ENCODE measurements at regions not wholly inside any gene's neighbourhood (a gene's known extent, or its start where the extent isn't known, plus 50 kb on each side); places are given as distances from the start of the nearest gene placed in this dataset.

DNA sequence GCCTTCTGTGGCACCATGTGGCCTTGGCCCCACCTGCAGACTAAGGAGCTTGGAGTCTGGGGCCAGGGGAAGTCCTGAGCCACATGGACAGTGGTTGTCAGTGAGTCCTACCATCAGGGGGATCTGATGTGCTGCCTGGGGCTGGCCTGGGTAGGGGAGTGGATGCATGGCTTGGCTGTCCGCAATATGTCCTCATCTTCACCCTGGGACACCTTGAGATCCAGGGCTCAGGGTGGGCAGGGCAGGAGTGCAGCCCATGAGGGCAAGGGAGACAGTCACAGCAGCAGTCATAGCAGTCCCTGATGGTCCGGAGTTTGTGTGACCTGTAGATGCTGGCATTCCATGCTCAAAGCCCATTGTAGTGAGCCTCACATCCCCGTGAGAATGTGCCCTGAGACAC lies 256.8 kb upstream of the B3GAT1 start:
- TF ChIP-seq, protein P1, sequence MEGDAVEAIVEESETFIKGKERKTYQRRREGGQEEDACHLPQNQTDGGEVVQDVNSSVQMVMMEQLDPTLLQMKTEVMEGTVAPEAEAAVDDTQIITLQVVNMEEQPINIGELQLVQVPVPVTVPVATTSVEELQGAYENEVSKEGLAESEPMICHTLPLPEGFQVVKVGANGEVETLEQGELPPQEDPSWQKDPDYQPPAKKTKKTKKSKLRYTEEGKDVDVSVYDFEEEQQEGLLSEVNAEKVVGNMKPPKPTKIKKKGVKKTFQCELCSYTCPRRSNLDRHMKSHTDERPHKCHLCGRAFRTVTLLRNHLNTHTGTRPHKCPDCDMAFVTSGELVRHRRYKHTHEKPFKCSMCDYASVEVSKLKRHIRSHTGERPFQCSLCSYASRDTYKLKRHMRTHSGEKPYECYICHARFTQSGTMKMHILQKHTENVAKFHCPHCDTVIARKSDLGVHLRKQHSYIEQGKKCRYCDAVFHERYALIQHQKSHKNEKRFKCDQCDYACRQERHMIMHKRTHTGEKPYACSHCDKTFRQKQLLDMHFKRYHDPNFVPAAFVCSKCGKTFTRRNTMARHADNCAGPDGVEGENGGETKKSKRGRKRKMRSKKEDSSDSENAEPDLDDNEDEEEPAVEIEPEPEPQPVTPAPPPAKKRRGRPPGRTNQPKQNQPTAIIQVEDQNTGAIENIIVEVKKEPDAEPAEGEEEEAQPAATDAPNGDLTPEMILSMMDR (conservative IDR thresholded peaks at IDR 0.05): no peak
- no peak for TF ChIP-seq EZH2 (IDR thresholded peaks at IDR 0.05; ENCODE audit: low read depth)
